ENCODE measurements at regions not wholly inside any gene's neighbourhood (a gene's known extent, or its start where the extent isn't known, plus 50 kb on each side); places are given as distances from the start of the nearest gene placed in this dataset.

DNA sequence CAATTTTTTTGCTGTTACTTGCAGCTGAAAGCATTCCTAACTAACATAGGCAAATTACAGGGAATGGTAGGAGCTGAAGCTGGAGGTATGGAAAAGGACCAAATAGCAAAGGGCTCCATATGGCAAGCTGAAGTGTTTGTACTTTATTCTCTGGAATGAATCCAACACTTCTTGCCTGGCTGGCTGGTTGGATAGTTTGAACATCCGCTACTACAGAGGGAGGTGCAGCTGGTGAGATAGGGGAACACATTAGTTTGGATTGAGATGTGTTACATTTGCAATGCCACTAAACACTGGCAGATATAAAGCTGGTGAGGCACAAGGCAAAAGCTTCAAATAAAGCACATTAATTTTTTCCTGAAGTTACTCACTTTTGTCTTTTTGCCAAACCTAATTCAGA, 291.5 kb downstream of the SP3 start:
- H3K9me3 ChIP-seq (ENCODE audit: low read depth, low read length) = no peaks in the 10 kb centered on the region
- H3K27ac ChIP-seq = no peak overlapping the region
- no peak for TF ChIP-seq EZH2 (IDR thresholded peaks at IDR 0.05)
- no peak for TF ChIP-seq FOXP2 (optimal IDR thresholded peaks at IDR 0.05; ENCODE audit: control extremely low read depth, extremely low read length, insufficient read depth)
- TF ChIP-seq POLR2AphosphoS5 (IDR thresholded peaks at IDR 0.05; ENCODE audit: borderline replicate concordance, low read depth, low read length) = no peak
- no peak for DNase-seq (ENCODE audit: low read depth, low spot score)
- no peak overlapping the region for H3K9ac ChIP-seq (ENCODE audit: insufficient read length)
- H3K4me3 ChIP-seq = no peak overlapping the region
- H3K36me3 ChIP-seq (ENCODE audit: insufficient read depth, low read length) = no peaks in the 10 kb centered on the region

- TF ChIP-seq POLR2AphosphoS5 (IDR thresholded peaks at IDR 0.05; ENCODE audit: borderline replicate concordance, low read depth, low read length) (no peak), FOXP2 (optimal IDR thresholded peaks at IDR 0.05; ENCODE audit: control extremely low read depth, extremely low read length, insufficient read depth) (no peak), EZH2 (IDR thresholded peaks at IDR 0.05) (no peak)
- Histone ChIP-seq H3K9me3 (ENCODE audit: low read depth, low read length) (no peaks in the 10 kb centered on the region), H3K9ac (ENCODE audit: insufficient read length) (no peak overlapping the region), H3K36me3 (ENCODE audit: insufficient read depth, low read length) (no peaks in the 10 kb centered on the region), H3K27ac (no peak overlapping the region), H3K4me3 (no peak overlapping the region)
- DNase-seq (ENCODE audit: low read depth, low spot score) = no peak
These were observed 288.5 kb downstream of the SP3 start for GRCh38 chr2:173676647-173677046.

- no peak for DNase-seq (ENCODE audit: low read depth, low spot score)
- TF ChIP-seq POLR2AphosphoS5 (IDR thresholded peaks at IDR 0.05; ENCODE audit: borderline replicate concordance, low read depth, low read length) (no peak), FOXP2 (optimal IDR thresholded peaks at IDR 0.05; ENCODE audit: control extremely low read depth, extremely low read length, insufficient read depth) (no peak)
- H3K36me3 ChIP-seq (ENCODE audit: insufficient read depth, low read length) = no peaks in the 10 kb centered on the region
- no peak overlapping the region for H3K27ac ChIP-seq
- H3K4me3 ChIP-seq = no peak overlapping the region
- no peak overlapping the region for H3K9ac ChIP-seq (ENCODE audit: insufficient read length)
- no peaks in the 10 kb centered on the region for H3K9me3 ChIP-seq (ENCODE audit: low read depth, low read length)
These were observed 287.0 kb downstream of the SP3 start for GRCh38 chr2:173678186-173678585.

GRCh38 chr2:173680574-173680973, 284.6 kb downstream of the SP3 start:
- H3K4me3 ChIP-seq = no peak overlapping the region
- no peaks in the 10 kb centered on the region for H3K36me3 ChIP-seq (ENCODE audit: insufficient read depth, low read length)
- H3K27ac ChIP-seq = no peak overlapping the region
- TF ChIP-seq POLR2AphosphoS5 (IDR thresholded peaks at IDR 0.05; ENCODE audit: borderline replicate concordance, low read depth, low read length) (no peak), EZH2 (IDR thresholded peaks at IDR 0.05) (no peak), FOXP2 (optimal IDR thresholded peaks at IDR 0.05; ENCODE audit: control extremely low read depth, extremely low read length, insufficient read depth) (no peak)
- H3K9ac ChIP-seq (ENCODE audit: insufficient read length) = no peak overlapping the region
- H3K9me3 ChIP-seq (ENCODE audit: low read depth, low read length) = no peaks in the 10 kb centered on the region
- no peak for DNase-seq (ENCODE audit: low read depth, low spot score)

DNA sequence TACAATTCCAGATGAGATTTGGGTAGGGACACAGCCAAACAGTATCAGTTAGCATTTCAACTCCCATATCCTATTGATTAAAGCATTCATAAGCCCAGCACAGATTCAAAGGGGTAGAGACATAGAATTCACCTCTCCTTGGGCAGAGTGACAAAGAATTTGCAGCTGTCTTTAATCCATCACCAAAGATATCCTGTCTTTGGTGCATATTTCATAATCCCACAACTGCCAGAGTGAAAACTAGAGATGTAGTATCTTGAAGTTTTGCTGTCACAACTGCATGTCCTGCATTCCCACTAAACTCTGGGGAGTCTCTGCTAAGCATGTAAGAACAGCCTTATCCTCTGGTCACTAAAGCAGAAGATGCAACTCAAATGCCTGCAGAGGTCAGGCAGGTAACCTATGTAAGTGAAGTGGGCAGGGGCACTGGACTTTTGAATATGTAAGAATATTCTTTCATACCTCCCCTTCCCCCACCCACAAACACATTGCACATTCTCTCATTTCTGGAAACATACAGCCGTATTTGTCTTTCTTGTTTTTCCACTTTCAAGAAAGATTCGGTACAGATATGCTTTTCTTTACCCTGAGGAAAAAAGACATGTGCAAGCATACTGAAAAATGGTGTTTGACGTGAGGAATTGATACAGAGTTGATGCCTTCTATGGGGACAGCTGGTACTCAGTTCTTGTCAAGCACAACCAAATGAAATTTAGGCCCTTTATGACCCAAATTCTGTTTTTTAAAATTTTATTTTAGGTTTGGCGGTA, 283.1 kb downstream of the SP3 start:
- Histone ChIP-seq H3K4me3 (no peak overlapping the region), H3K36me3 (ENCODE audit: insufficient read depth, low read length) (no peaks in the 10 kb centered on the region), H3K27ac (no peak overlapping the region), H3K9ac (ENCODE audit: insufficient read length) (no peak overlapping the region), H3K9me3 (ENCODE audit: low read depth, low read length) (no peaks in the 10 kb centered on the region)
- DNase-seq (ENCODE audit: low read depth, low spot score) = no peak
- TF ChIP-seq EZH2 (IDR thresholded peaks at IDR 0.05) (no peak), FOXP2 (optimal IDR thresholded peaks at IDR 0.05; ENCODE audit: control extremely low read depth, extremely low read length, insufficient read depth) (no peak), POLR2AphosphoS5 (IDR thresholded peaks at IDR 0.05; ENCODE audit: borderline replicate concordance, low read depth, low read length) (no peak)

DNA sequence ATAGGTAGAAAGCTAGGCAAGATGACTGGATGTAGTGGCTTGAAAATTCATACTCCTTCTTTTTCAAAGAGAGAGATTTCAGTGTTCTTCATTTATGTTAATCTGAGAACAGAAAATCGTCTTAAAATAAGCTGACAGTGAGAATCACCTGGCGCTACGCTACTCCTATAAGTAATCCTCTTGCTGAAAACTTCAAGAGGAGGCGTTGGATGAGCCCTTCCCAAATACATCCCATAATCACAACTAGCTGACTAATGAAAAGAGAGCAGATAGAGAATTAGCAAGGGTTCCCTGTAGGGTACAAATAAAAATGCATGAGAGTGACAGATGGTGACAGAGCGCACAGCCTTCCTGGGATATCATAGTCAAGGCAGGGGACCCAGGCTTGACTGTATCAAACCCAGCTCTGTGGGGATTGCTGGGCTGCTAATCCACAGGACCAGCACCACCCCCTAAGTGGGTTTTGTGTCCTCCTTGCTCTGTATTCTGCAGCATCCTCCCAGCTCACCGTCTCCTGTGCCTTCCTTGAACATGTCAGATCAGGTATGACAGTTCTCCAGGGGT, 280.2 kb downstream of the SP3 start:
- no peak overlapping the region for H3K4me3 ChIP-seq
- DNase-seq (ENCODE audit: low read depth, low spot score) = no peak
- TF ChIP-seq FOXP2 (optimal IDR thresholded peaks at IDR 0.05; ENCODE audit: control extremely low read depth, extremely low read length, insufficient read depth) (no peak), POLR2AphosphoS5 (IDR thresholded peaks at IDR 0.05; ENCODE audit: borderline replicate concordance, low read depth, low read length) (no peak), EZH2 (IDR thresholded peaks at IDR 0.05) (no peak)
- H3K9me3 ChIP-seq (ENCODE audit: low read depth, low read length) = no peaks in the 10 kb centered on the region
- no peaks in the 10 kb centered on the region for H3K36me3 ChIP-seq (ENCODE audit: insufficient read depth, low read length)
- no peak overlapping the region for H3K9ac ChIP-seq (ENCODE audit: insufficient read length)
- H3K27ac ChIP-seq = no peak overlapping the region

- Histone ChIP-seq H3K9me3 (ENCODE audit: low read depth, low read length) (no peaks in the 10 kb centered on the region), H3K9ac (ENCODE audit: insufficient read length) (no peak overlapping the region), H3K27ac (no peak overlapping the region), H3K4me3 (no peak overlapping the region), H3K36me3 (ENCODE audit: insufficient read depth, low read length) (no peaks in the 10 kb centered on the region)
- TF ChIP-seq FOXP2 (optimal IDR thresholded peaks at IDR 0.05; ENCODE audit: control extremely low read depth, extremely low read length, insufficient read depth) (no peak), EZH2 (IDR thresholded peaks at IDR 0.05) (no peak), POLR2AphosphoS5 (IDR thresholded peaks at IDR 0.05; ENCODE audit: borderline replicate concordance, low read depth, low read length) (no peak)
- DNase-seq (ENCODE audit: low read depth, low spot score) = no peak
These were observed 274.8 kb downstream of the SP3 start for GRCh38 chr2:173690349-173690748.

DNA sequence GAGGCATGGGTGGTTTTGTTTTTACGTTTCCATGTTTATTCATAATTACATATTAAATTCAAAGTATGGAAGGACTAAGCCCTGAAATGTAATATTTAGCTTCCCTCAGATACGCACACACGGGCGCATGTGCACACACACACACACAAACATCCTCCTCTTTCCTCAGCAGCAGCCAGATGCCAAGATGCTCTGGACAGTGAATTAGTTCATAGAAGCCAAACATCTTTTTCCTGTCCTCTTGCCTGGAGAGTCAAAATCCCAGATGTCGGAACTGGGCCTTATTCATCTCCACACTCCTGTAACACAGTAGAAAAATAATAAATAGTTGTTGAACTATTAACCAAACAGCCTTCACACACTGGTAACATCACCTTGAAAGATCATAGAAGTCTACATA, 273.1 kb downstream of the SP3 start:
- DNase-seq (ENCODE audit: low read depth, low spot score) = no peak
- H3K36me3 ChIP-seq (ENCODE audit: insufficient read depth, low read length) = no peaks in the 10 kb centered on the region
- no peak overlapping the region for H3K4me3 ChIP-seq
- no peaks in the 10 kb centered on the region for H3K9me3 ChIP-seq (ENCODE audit: low read depth, low read length)
- no peak for TF ChIP-seq POLR2AphosphoS5 (IDR thresholded peaks at IDR 0.05; ENCODE audit: borderline replicate concordance, low read depth, low read length)
- TF ChIP-seq EZH2 (IDR thresholded peaks at IDR 0.05) = no peak
- no peak for TF ChIP-seq FOXP2 (optimal IDR thresholded peaks at IDR 0.05; ENCODE audit: control extremely low read depth, extremely low read length, insufficient read depth)
- no peak overlapping the region for H3K27ac ChIP-seq
- no peak overlapping the region for H3K9ac ChIP-seq (ENCODE audit: insufficient read length)
